ENCODE measurements at regions not wholly inside any gene's neighbourhood (a gene's known extent, or its start where the extent isn't known, plus 50 kb on each side); places are given as distances from the start of the nearest gene placed in this dataset.

- TF ChIP-seq, protein P1, sequence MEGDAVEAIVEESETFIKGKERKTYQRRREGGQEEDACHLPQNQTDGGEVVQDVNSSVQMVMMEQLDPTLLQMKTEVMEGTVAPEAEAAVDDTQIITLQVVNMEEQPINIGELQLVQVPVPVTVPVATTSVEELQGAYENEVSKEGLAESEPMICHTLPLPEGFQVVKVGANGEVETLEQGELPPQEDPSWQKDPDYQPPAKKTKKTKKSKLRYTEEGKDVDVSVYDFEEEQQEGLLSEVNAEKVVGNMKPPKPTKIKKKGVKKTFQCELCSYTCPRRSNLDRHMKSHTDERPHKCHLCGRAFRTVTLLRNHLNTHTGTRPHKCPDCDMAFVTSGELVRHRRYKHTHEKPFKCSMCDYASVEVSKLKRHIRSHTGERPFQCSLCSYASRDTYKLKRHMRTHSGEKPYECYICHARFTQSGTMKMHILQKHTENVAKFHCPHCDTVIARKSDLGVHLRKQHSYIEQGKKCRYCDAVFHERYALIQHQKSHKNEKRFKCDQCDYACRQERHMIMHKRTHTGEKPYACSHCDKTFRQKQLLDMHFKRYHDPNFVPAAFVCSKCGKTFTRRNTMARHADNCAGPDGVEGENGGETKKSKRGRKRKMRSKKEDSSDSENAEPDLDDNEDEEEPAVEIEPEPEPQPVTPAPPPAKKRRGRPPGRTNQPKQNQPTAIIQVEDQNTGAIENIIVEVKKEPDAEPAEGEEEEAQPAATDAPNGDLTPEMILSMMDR (IDR thresholded peaks at IDR 0.05), result no peak
- TF ChIP-seq POLR2A (IDR thresholded peaks at IDR 0.05), result no peak
These were observed 82.8 kb downstream of the SLC25A47 start for GRCh38 chr14:100405760-100406455.

All from tibial nerve (tissue), 3 donors.